Testis (tissue), 2 donors: ENCODE measurements at regions not wholly inside any gene's neighbourhood (a gene's known extent, or its start where the extent isn't known, plus 50 kb on each side); places are given as distances from the start of the nearest gene placed in this dataset.

Experiments
- POLR2A ChIP-seq: fragments of 450-650 bp; IDR thresholded peaks from one replicate; pipeline ENCODE4 v1.6.1; 2017; ENCODE audit warnings: antibody characterized with exemption, mild to moderate bottlenecking, moderate library complexity
- TF ChIP-seq, protein P1 (sequence below), 3 experiments: fragments of 450-650 bp in 2 of 3; fragments of 200-600 bp in 1 of 3; sonication (generic) in 1 of 3; IDR thresholded peaks; one replicate each; pipeline ENCODE4 v1.5.1; 2016 to 2019; ENCODE audit warnings: antibody characterized with exemption in 3 of 3, mild to moderate bottlenecking in 2 of 3, moderate library complexity in 1 of 3

DNA sequence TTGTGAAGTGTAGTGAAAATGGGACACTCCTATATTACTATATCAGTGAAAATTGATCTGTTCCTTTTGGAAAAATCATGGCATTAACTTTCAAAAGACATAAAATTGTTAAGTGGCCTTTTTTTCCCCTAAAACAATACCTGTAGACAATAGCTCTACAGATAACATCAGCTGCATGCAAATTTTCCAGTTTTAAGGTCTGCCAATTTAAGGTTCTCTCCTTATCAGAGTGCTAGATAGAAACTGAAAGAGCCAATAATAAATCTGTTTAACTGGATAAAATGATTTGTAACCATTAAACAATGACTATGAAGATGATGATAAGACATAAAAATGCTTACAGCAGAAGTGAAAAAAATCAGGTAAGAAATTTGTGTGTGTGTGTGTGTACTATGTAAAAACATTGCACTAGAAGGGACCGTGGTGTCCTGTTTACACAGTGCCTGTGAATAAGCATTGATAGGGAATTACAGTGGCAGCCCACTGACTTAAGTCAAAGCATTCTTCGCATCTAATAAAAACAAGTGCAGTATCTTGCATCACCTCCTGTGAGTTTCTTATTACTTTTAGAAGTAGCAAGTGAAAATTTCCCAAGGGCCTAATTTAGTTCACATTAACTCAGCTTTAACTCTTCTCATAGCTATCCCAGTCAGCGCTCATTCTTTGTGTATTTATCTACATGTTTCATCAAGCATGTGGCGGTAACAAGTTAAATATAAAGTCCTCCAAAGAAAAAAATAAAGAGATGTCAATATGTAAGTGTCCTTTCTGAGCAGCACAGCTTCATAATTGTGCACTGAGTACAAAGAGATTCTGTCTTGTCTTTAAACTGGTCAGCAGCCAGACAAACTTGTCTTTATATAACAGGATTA lies 261.9 kb downstream of the ARL4A start:
- no peak for TF ChIP-seq POLR2A
- TF ChIP-seq, protein P1, sequence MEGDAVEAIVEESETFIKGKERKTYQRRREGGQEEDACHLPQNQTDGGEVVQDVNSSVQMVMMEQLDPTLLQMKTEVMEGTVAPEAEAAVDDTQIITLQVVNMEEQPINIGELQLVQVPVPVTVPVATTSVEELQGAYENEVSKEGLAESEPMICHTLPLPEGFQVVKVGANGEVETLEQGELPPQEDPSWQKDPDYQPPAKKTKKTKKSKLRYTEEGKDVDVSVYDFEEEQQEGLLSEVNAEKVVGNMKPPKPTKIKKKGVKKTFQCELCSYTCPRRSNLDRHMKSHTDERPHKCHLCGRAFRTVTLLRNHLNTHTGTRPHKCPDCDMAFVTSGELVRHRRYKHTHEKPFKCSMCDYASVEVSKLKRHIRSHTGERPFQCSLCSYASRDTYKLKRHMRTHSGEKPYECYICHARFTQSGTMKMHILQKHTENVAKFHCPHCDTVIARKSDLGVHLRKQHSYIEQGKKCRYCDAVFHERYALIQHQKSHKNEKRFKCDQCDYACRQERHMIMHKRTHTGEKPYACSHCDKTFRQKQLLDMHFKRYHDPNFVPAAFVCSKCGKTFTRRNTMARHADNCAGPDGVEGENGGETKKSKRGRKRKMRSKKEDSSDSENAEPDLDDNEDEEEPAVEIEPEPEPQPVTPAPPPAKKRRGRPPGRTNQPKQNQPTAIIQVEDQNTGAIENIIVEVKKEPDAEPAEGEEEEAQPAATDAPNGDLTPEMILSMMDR (IDR thresholded peaks at IDR 0.05) = no peak
